ENCODE measurements at regions not wholly inside any gene's neighbourhood (a gene's known extent, or its start where the extent isn't known, plus 50 kb on each side); places are given as distances from the start of the nearest gene placed in this dataset.

DNA sequence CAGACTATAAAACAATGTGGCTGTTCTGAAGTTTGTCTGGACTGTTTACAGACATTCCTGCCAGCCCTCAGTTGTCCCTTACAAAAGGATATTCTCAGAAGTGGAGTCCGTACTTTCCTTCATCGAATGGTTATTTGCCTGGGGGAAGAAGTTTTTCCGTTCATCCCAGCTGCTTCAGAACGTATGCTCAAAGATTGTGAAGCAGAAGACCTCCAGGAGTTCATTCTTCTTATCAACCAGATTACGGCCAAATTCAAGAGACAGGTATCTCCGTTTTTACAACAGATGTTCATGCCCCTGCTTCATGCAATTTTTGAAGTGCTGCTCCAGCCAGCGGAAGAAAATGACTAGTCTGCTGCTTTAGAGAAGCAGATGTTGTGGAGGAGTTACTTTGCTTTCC lies 174.3 kb upstream of the NUPR2 start:
- 85% methylated on average over 7 of the region's 7 CpGs; no CpG with 5 or more reads in 1 of the 2 donors for WGBS, 2 donors (ENCODE audit: low coverage in 1 of 2)
- H3K9me3 ChIP-seq, result no peaks in the 10 kb centered on the region
- no peak overlapping the region for H3K4me3 ChIP-seq
- no peak overlapping the region for H3K27ac ChIP-seq
- DNase-seq, result no peak
- no peaks in the 10 kb centered on the region for H3K27me3 ChIP-seq
- intact Hi-C loops (cut with DNase I; ENCODE audit: low total_unique reads), result no loop called here
- TF ChIP-seq EP300 (IDR thresholded peaks at IDR 0.05; ENCODE audit: low read depth), result no peak
- TF ChIP-seq POLR2AphosphoS5 (IDR thresholded peaks at IDR 0.05), result no peak
- TF ChIP-seq, protein P1, sequence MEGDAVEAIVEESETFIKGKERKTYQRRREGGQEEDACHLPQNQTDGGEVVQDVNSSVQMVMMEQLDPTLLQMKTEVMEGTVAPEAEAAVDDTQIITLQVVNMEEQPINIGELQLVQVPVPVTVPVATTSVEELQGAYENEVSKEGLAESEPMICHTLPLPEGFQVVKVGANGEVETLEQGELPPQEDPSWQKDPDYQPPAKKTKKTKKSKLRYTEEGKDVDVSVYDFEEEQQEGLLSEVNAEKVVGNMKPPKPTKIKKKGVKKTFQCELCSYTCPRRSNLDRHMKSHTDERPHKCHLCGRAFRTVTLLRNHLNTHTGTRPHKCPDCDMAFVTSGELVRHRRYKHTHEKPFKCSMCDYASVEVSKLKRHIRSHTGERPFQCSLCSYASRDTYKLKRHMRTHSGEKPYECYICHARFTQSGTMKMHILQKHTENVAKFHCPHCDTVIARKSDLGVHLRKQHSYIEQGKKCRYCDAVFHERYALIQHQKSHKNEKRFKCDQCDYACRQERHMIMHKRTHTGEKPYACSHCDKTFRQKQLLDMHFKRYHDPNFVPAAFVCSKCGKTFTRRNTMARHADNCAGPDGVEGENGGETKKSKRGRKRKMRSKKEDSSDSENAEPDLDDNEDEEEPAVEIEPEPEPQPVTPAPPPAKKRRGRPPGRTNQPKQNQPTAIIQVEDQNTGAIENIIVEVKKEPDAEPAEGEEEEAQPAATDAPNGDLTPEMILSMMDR (IDR thresholded peaks at IDR 0.05), result no peak
- no peak for TF ChIP-seq POLR2A (IDR thresholded peaks at IDR 0.05)
- in situ Hi-C loops (cut with MboI; ENCODE audit: low pct_ligation_motif_present in 1 of 4, low pct_unique_long_range_greater_than_20kb in 1 of 4, low sequenced_read_pairs in 3 of 4), result no loop called here
- no peaks in the 10 kb centered on the region for H3K4me1 ChIP-seq
- no peaks in the 10 kb centered on the region for H3K36me3 ChIP-seq

DNA sequence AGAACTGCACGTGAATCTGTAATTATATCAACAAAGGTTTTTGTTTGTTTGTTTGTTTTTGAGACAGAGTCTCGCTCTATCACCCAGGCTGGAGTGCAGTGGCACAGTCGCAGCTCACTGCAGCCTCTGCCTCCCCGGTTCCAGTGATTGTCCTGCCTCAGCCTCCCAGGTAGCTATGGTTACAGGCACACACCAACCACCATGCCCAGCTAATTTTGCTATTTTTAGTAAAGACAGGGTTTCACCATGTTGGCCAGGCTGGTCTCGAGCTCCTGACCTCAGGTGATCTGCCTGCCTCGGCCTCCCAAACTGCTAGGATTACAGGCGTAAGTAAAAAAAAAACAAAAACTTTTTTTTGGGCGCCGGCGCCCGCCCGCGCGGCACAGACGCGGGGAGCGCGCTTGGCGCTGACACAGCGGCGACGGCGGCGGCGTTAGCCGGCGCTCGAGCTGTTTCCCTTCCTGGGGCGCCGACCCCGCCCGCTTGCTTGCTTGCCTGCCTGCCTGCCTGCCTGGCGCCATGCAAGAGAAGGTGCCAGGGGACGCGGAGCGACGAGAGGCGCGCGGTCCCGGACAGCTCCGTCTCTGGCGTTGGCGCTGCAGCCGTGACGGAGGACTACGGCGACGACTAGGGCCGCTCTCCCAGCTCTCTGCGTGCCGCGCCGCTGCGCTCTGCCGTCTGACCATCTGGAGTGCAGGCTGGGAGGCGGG lies 171.4 kb upstream of the NUPR2 start:
- intact Hi-C loops (cut with DNase I; ENCODE audit: low total_unique reads), result no loop called here
- DNase-seq, result no peak
- Histone ChIP-seq H3K27me3 (no peaks in the 10 kb centered on the region), H3K4me3 (peak overlapping the region in 3 of 4 donors; percentile 22 to 41 (median 32)), H3K27ac (peak overlapping the region in 1 of 4 donors; percentile 3), H3K36me3 (no peaks in the 10 kb centered on the region), H3K4me1 (no peaks in the 10 kb centered on the region), H3K9me3 (no peaks in the 10 kb centered on the region)
- WGBS, 2 donors (ENCODE audit: low coverage in 1 of 2), result 19 to 54% methylated on average over 2 to 57 of the region's 57 CpGs
- in situ Hi-C loops (cut with MboI; ENCODE audit: low pct_ligation_motif_present in 1 of 4, low pct_unique_long_range_greater_than_20kb in 1 of 4, low sequenced_read_pairs in 3 of 4), result no loop called here
- TF ChIP-seq POLR2A (IDR thresholded peaks at IDR 0.05) (no peak), POLR2AphosphoS5 (IDR thresholded peaks at IDR 0.05) (no peak), EP300 (IDR thresholded peaks at IDR 0.05; ENCODE audit: low read depth) (no peak)
- TF ChIP-seq, protein P1 (IDR thresholded peaks at IDR 0.05), result no peak

DNA sequence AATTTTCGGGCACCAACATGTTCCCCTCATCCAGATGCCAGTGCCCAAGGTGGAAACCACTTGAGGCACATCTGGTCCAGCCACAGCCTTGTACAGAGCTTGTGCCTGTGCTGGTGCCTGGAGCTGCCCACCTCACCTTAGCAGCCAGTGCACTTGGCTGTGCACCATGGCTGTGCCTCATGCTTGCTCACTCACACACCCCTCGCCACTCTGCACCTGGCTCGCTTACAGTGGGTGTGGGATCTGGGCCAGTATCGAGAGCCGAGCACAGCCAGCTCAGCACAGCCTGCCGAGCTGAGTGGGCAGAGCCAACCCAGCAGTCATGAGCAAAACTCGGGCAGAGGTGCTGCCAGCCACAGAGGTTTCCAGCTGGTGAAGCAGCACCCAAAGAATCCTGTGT lies 139.9 kb upstream of the NUPR2 start:
- WGBS, 2 donors (ENCODE audit: low coverage in 1 of 2), result 81% methylated on average over 6 of the region's 7 CpGs; no CpG with 5 or more reads in 1 of the 2 donors
- H3K4me3 ChIP-seq, result no peak overlapping the region
- H3K27me3 ChIP-seq, result no peaks in the 10 kb centered on the region
- no peak overlapping the region for H3K27ac ChIP-seq
- H3K9me3 ChIP-seq, result no peaks in the 10 kb centered on the region
- H3K4me1 ChIP-seq, result no peaks in the 10 kb centered on the region
- in situ Hi-C loops (cut with MboI; ENCODE audit: low pct_ligation_motif_present in 1 of 4, low pct_unique_long_range_greater_than_20kb in 1 of 4, low sequenced_read_pairs in 3 of 4), result no loop called here
- H3K36me3 ChIP-seq, result no peaks in the 10 kb centered on the region
- TF ChIP-seq EP300 (IDR thresholded peaks at IDR 0.05; ENCODE audit: low read depth) (no peak), POLR2A (IDR thresholded peaks at IDR 0.05) (no peak), POLR2AphosphoS5 (IDR thresholded peaks at IDR 0.05) (no peak)
- TF ChIP-seq, protein P1 (IDR thresholded peaks at IDR 0.05), result no peak
- intact Hi-C loops (cut with DNase I; ENCODE audit: low total_unique reads), result no loop called here
- no peak for DNase-seq

DNA sequence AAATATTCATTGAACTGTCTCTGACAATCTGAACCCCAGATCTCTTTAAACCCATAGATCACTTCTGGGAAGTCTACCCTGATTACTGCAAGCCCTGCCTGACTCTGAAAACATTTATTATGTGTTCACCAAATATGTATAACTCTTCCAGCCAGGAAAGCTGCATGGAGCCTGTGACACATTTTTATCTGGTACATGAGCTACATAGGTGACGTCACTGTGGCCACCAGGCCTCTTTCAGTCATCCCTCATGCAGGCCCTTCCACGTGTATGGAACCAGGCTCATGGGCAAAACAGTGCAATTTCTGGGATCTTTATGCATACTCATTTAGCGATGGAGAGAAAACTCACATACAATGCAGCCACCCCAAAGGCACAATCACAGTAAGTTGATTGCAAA lies 133.9 kb upstream of the NUPR2 start:
- no peak for DNase-seq
- no peak overlapping the region for H3K4me3 ChIP-seq
- intact Hi-C loops (cut with DNase I; ENCODE audit: low total_unique reads) (no loop called here), in situ Hi-C loops (cut with MboI; ENCODE audit: low pct_ligation_motif_present in 1 of 4, low pct_unique_long_range_greater_than_20kb in 1 of 4, low sequenced_read_pairs in 3 of 4) (no loop called here)
- WGBS, 2 donors (ENCODE audit: low coverage in 1 of 2), result 60% methylated on average over 3 of the region's 3 CpGs; no CpG with 5 or more reads in 1 of the 2 donors
- no peak overlapping the region for H3K27ac ChIP-seq
- no peaks in the 10 kb centered on the region for H3K9me3 ChIP-seq
- H3K4me1 ChIP-seq, result no peaks in the 10 kb centered on the region
- no peaks in the 10 kb centered on the region for H3K36me3 ChIP-seq
- TF ChIP-seq, protein P1 (IDR thresholded peaks at IDR 0.05), result no peak
- TF ChIP-seq POLR2AphosphoS5 (IDR thresholded peaks at IDR 0.05), result no peak
- no peak for TF ChIP-seq EP300 (IDR thresholded peaks at IDR 0.05; ENCODE audit: low read depth)
- TF ChIP-seq POLR2A (IDR thresholded peaks at IDR 0.05), result no peak
- no peaks in the 10 kb centered on the region for H3K27me3 ChIP-seq
